Dermis blood vessel endothelial cell (primary cell): ENCODE measurements at regions not wholly inside any gene's neighbourhood (a gene's known extent, or its start where the extent isn't known, plus 50 kb on each side); places are given as distances from the start of the nearest gene placed in this dataset.
"Not testable (repeated sequence)": the region's sequence is repeated elsewhere in the genome, so short reads cannot be mapped to it uniquely, and the experiment has no call there.

Experiments used
- DNase-seq: peaks from one replicate; pipeline ENCODE4 v3.0.0; 2010

- not testable (repeated sequence) for DNase-seq
Observed at GRCh38 chr7:25602730-25603426, 374.6 kb upstream of the NPVF start.

GRCh38 chr7:25603427-25603740 is 375.1 kb upstream of the NPVF start:
- not testable (repeated sequence) for DNase-seq

GRCh38 chr7:25611196-25611595 is 382.9 kb upstream of the NPVF start:
- no peak for DNase-seq

GRCh38 chr7:25613912-25614311 is 385.6 kb upstream of the NPVF start:
- no peak for DNase-seq

- no peak for DNase-seq
Observed at GRCh38 chr7:25614415-25614814, 386.1 kb upstream of the NPVF start.

- DNase-seq, result no peak
Observed at GRCh38 chr7:25615003-25615402, 386.7 kb upstream of the NPVF start.

GRCh38 chr7:25615593-25615992 is 387.3 kb upstream of the NPVF start:
- no peak for DNase-seq

GRCh38 chr7:25617214-25617613 is 388.9 kb upstream of the NPVF start:
- no peak for DNase-seq

GRCh38 chr7:25617673-25618072 is 389.4 kb upstream of the NPVF start:
- DNase-seq, result no peak

GRCh38 chr7:25619381-25619780 is 391.1 kb upstream of the NPVF start:
- no peak for DNase-seq

GRCh38 chr7:25619963-25620799 is 391.9 kb upstream of the NPVF start:
- no peak for DNase-seq

GRCh38 chr7:25621993-25622392 is 393.7 kb upstream of the NPVF start:
- DNase-seq, result no peak

- no peak for DNase-seq
Observed at GRCh38 chr7:25622695-25623094, 394.4 kb upstream of the NPVF start.

- no peak for DNase-seq
Observed at GRCh38 chr7:25624051-25624450, 395.8 kb upstream of the NPVF start.

- no peak for DNase-seq
Observed at GRCh38 chr7:25624833-25625232, 396.5 kb upstream of the NPVF start.

- DNase-seq, result no peak
Observed at GRCh38 chr7:25625306-25625992, 397.2 kb upstream of the NPVF start.

GRCh38 chr7:25626451-25627131 is 398.3 kb upstream of the NPVF start:
- DNase-seq, result no peak

GRCh38 chr7:25628446-25628845 is 400.2 kb upstream of the NPVF start:
- DNase-seq, result no peak

- DNase-seq, result no peak
Observed at GRCh38 chr7:25632616-25633015, 404.3 kb upstream of the NPVF start.

GRCh38 chr7:25633426-25634036 is 405.2 kb upstream of the NPVF start:
- DNase-seq, result no peak

- no peak for DNase-seq
Observed at GRCh38 chr7:25636168-25636567, 407.9 kb upstream of the NPVF start.

- no peak for DNase-seq
Observed at GRCh38 chr7:25636871-25637283, 408.6 kb upstream of the NPVF start.

- no peak for DNase-seq
Observed at GRCh38 chr7:25638068-25638467, 409.8 kb upstream of the NPVF start.
